H1 (cell line): ENCODE measurements at regions not wholly inside any gene's neighbourhood (a gene's known extent, or its start where the extent isn't known, plus 50 kb on each side); places are given as distances from the start of the nearest gene placed in this dataset.

ENCODE experiments used
- CTCF ChIA-PET: fragments of 300-600 bp; sonication (Branson Sonifier 250); formaldehyde crosslinking; loops from one replicate; lab custom pipeline; 2021; ENCODE audit not compliant: partially characterized antibody; lab: Charles Lee
- POLR2A ChIA-PET: fragments of 300-600 bp; sonication (Branson Sonifier 250); formaldehyde crosslinking; loops from one replicate; lab custom pipeline; 2021; ENCODE audit warnings: inconsistent platforms; ENCODE audit not compliant: partially characterized antibody; lab: Charles Lee
- DNase-seq, 2 experiments: peaks; one replicate each; pipeline versions ENCODE4 v3.0.0 to v3.0.0-alpha.2; 2010 to 2022; ENCODE audit warnings: low spot score in 2 of 2, low read depth in 1 of 2, mixed read lengths in 1 of 2
- FAIRE-seq: peaks from 2 replicates; lab custom pipeline; 2011; peaks lifted over from hg19 to GRCh38; lab: Jason Lieb, UNC
- H2AFZ ChIP-seq: 2 replicates; pipeline ENCODE4 v1.8.1; 2012; ENCODE audit warnings: low read length, inconsistent platforms
- H2AK5ac ChIP-seq: 2 replicates; pipeline ENCODE4 v1.6.1; 2013; ENCODE audit warnings: low read depth, low read length
- H2BK120ac ChIP-seq: replicated peaks from 2 replicates; pipeline ENCODE3; 2013; ENCODE audit warnings: low read depth, low read length, inconsistent platforms
- H2BK12ac ChIP-seq: 2 replicates; pipeline ENCODE4 v1.6.1; 2013; ENCODE audit warnings: low read depth, low read length
- H2BK15ac ChIP-seq: 2 replicates; pipeline ENCODE4 v1.6.1; 2013; ENCODE audit warnings: low read length
- H2BK20ac ChIP-seq: 2 replicates; pipeline ENCODE4 v1.6.1; 2013; ENCODE audit warnings: low read length
- H2BK5ac ChIP-seq: 2 replicates; pipeline ENCODE4 v1.6.1; 2013; ENCODE audit warnings: low read depth, low read length
- H3K14ac ChIP-seq: 2 replicates; pipeline ENCODE4 v1.6.1; 2013; ENCODE audit warnings: inconsistent platforms; ENCODE audit not compliant: insufficient read length
- H3K18ac ChIP-seq: 2 replicates; pipeline ENCODE4 v1.6.1; 2013; ENCODE audit warnings: low read length; ENCODE audit errors: extremely low read depth
- H3K23ac ChIP-seq: 2 replicates; pipeline ENCODE4 v1.6.1; 2013; ENCODE audit warnings: inconsistent platforms; ENCODE audit not compliant: insufficient read length
- H3K23me2 ChIP-seq: 2 replicates; pipeline ENCODE4 v1.6.1; 2013; ENCODE audit warnings: low read depth, low read length
- H3K27ac ChIP-seq: 2 replicates; pipeline ENCODE4 v1.6.1; 2011; ENCODE audit warnings: low read depth, low read length, inconsistent platforms
- H3K27me3 ChIP-seq, 4 experiments: replicated peaks in 1 of 4; 1 replicate in 1 of 4; 2 replicates in 3 of 4; pipeline versions ENCODE4 v1.6.1 to v1.8.1; 2011 to 2013; ENCODE audit warnings: low read length in 3 of 4, mild to moderate bottlenecking in 3 of 4, inconsistent platforms in 2 of 4, mixed read lengths in 2 of 4, moderate library complexity in 1 of 4; ENCODE audit not compliant: control insufficient read depth in 3 of 4, insufficient read depth in 3 of 4; ENCODE audit errors: extremely low read depth in 1 of 4
- H3K36me3 ChIP-seq, 4 experiments: 2 replicates each; pipeline versions ENCODE4 v1.6.1 to v1.8.1; 2011 to 2013; ENCODE audit warnings: mild to moderate bottlenecking in 4 of 4, low read length in 3 of 4, moderate library complexity in 2 of 4, control low read depth in 1 of 4, inconsistent platforms in 1 of 4; ENCODE audit not compliant: insufficient read depth in 4 of 4, control insufficient read depth in 2 of 4
- H3K4ac ChIP-seq: replicated peaks from 2 replicates; pipeline ENCODE3; 2013; ENCODE audit warnings: low read length, low read depth, mixed read lengths, inconsistent platforms; ENCODE audit not compliant: insufficient read length
- H3K4me1 ChIP-seq, 4 experiments: replicated peaks in 1 of 4; 1 replicate in 1 of 4; 2 replicates in 3 of 4; pipeline versions ENCODE4 v1.6.1 to v1.8.1; 2011 to 2013; ENCODE audit warnings: low read length in 3 of 4, inconsistent platforms in 2 of 4, mixed read lengths in 1 of 4; ENCODE audit not compliant: insufficient read depth in 4 of 4, control insufficient read depth in 3 of 4
- H3K4me2 ChIP-seq, 2 experiments: 2 replicates each; pipeline versions ENCODE4 v1.6.1 to v1.8.1; 2011 to 2013; ENCODE audit warnings: low read depth in 2 of 2, low read length in 2 of 2, control low read depth in 1 of 2, inconsistent platforms in 1 of 2, mild to moderate bottlenecking in 1 of 2; ENCODE audit not compliant: insufficient read depth in 1 of 2
- H3K4me3 ChIP-seq, 4 experiments: fragments of 200-600, 300-600 bp in 1 of 4; sonication (generic), shearing (Covaris generic), sonication (Bioruptor Twin) in 1 of 4; 2 replicates each; pipeline versions ENCODE4 v1.5.1 to v1.8.1; 2011 to 2016; ENCODE audit warnings: low read length in 4 of 4, low read depth in 3 of 4, control low read depth in 2 of 4, inconsistent platforms in 2 of 4, mild to moderate bottlenecking in 2 of 4, mixed read lengths in 1 of 4, moderate library complexity in 1 of 4; ENCODE audit not compliant: insufficient read depth in 2 of 4; ENCODE audit errors: extremely low read depth in 1 of 4
- H3K56ac ChIP-seq: replicated peaks from 2 replicates; pipeline ENCODE3; 2013; ENCODE audit warnings: low read depth, mild to moderate bottlenecking, mixed read lengths, low read length, inconsistent platforms; ENCODE audit not compliant: insufficient read length
- H3K79me1 ChIP-seq: 2 replicates; pipeline ENCODE4 v1.6.1; 2013; ENCODE audit warnings: low read depth, low read length, control low read depth
- H3K79me2 ChIP-seq, 2 experiments: 2 replicates each; pipeline versions ENCODE4 v1.6.1 to v1.8.1; 2012 to 2013; ENCODE audit warnings: low read length in 2 of 2, mild to moderate bottlenecking in 2 of 2, inconsistent platforms in 1 of 2; ENCODE audit not compliant: insufficient read depth in 2 of 2, control insufficient read depth in 1 of 2
- H3K9ac ChIP-seq, 4 experiments: replicated peaks in 1 of 4; 1 replicate in 1 of 4; 2 replicates in 3 of 4; pipeline versions ENCODE4 v1.6.1 to v1.8.1; 2011 to 2013; ENCODE audit warnings: low read depth in 3 of 4, low read length in 3 of 4, control low read depth in 2 of 4, mild to moderate bottlenecking in 2 of 4, moderate library complexity in 2 of 4, inconsistent platforms in 1 of 4; ENCODE audit errors: extremely low read depth in 1 of 4
- H3K9me3 ChIP-seq, 2 experiments: 2 replicates each; pipeline versions ENCODE4 v1.6.1 to v1.8.1; 2012 to 2013; ENCODE audit warnings: mild to moderate bottlenecking in 2 of 2, moderate library complexity in 2 of 2, control low read depth in 1 of 2, inconsistent platforms in 1 of 2, low read depth in 1 of 2, low read length in 1 of 2, mixed read lengths in 1 of 2; ENCODE audit not compliant: insufficient read depth in 2 of 2
- H4K20me1 ChIP-seq, 2 experiments: replicated peaks in 1 of 2; 2 replicates each; pipeline versions ENCODE3 to v1.8.1; 2011 to 2013; ENCODE audit warnings: inconsistent platforms in 2 of 2, low read length in 2 of 2, mild to moderate bottlenecking in 1 of 2; ENCODE audit not compliant: insufficient read depth in 2 of 2, control insufficient read depth in 1 of 2
- H4K5ac ChIP-seq: 2 replicates; pipeline ENCODE4 v1.6.1; 2013; ENCODE audit warnings: low read length, low read depth, mixed read lengths, inconsistent platforms; ENCODE audit not compliant: insufficient read length
- H4K8ac ChIP-seq: 2 replicates; pipeline ENCODE4 v1.8.0; 2013; ENCODE audit warnings: mild to moderate bottlenecking, moderate library complexity, low read length, inconsistent platforms; ENCODE audit not compliant: insufficient read depth; ENCODE audit errors: extremely low read depth
- H4K91ac ChIP-seq: replicated peaks from 2 replicates; pipeline ENCODE3; 2013; ENCODE audit warnings: low read length, mixed read lengths, inconsistent platforms; ENCODE audit not compliant: insufficient read length
- BRCA1 ChIP-seq: IDR thresholded peaks from 2 replicates; pipeline ENCODE4 v1.6.1; 2012; ENCODE audit warnings: low read depth, low read length, improper control_type of control experiment
- CEBPB ChIP-seq: IDR thresholded peaks from 2 replicates; pipeline ENCODE4 v1.6.1; 2012; ENCODE audit warnings: low read depth, low read length
- EGR1 ChIP-seq: IDR thresholded peaks from 2 replicates; pipeline ENCODE4 v1.6.1; 2011; ENCODE audit warnings: low read depth, low read length, borderline replicate concordance
- FOSL1 ChIP-seq: IDR thresholded peaks from 2 replicates; pipeline ENCODE4 v1.6.1; 2011; ENCODE audit warnings: mild to moderate bottlenecking, low read depth, low read length, moderate library complexity; ENCODE audit not compliant: insufficient read depth
- HDAC2 ChIP-seq, 2 experiments: fragments of 300-600 bp in 1 of 2; sonication (generic) in 1 of 2; IDR thresholded peaks; 2 replicates each; pipeline ENCODE4 v1.6.1; 2011 to 2012; ENCODE audit warnings: low read depth in 2 of 2, low read length in 2 of 2, mild to moderate bottlenecking in 2 of 2, moderate library complexity in 2 of 2, borderline replicate concordance in 1 of 2, inconsistent platforms in 1 of 2
- JUN ChIP-seq: IDR thresholded peaks from 2 replicates; pipeline ENCODE4 v1.6.1; 2011; ENCODE audit warnings: low read depth, mild to moderate bottlenecking, improper control_type of control experiment, low read length
- NRF1 ChIP-seq: IDR thresholded peaks from 2 replicates; pipeline ENCODE4 v1.6.1; 2011; ENCODE audit warnings: mild to moderate bottlenecking, low read depth, low read length, improper control_type of control experiment
- SIN3A ChIP-seq, 2 experiments: IDR thresholded peaks in 1 of 2; conservative IDR thresholded peaks in 1 of 2; 2 replicates each; pipeline ENCODE4 v1.6.1; 2011 to 2012; ENCODE audit warnings: low read length in 2 of 2, improper control_type of control experiment in 1 of 2, low read depth in 1 of 2, mild to moderate bottlenecking in 1 of 2
- SIX5 ChIP-seq: IDR thresholded peaks from 2 replicates; pipeline ENCODE4 v1.6.1; 2011; ENCODE audit warnings: mild to moderate bottlenecking, low read depth, low read length
- TCF12 ChIP-seq: IDR thresholded peaks from 2 replicates; pipeline ENCODE4 v1.6.1; 2011; ENCODE audit warnings: low read depth, mild to moderate bottlenecking, low read length
- whole genome bisulfite sequencing, 2 experiments: shearing (Covaris generic) in 1 of 2; methylation state at CpG; one replicate each; pipeline versions ENCODE4 v1.1.6 to v1.1.7; 2013 to 2015; ENCODE audit warnings: low lambda C conversion rate in 2 of 2, mixed read lengths in 2 of 2, inconsistent platforms in 1 of 2, low coverage in 1 of 2, missing lambda C conversion rate in 1 of 2; ENCODE audit not compliant: insufficient replicate concordance in 2 of 2, insufficient coverage in 1 of 2, insufficient read length in 1 of 2; ENCODE audit errors: extremely low coverage in 1 of 2, missing lambda C conversion rate in 1 of 2; 5-methylcytosine and 5-hydroxymethylcytosine counted together
- TF ChIP-seq, protein P1 (sequence below), 3 experiments: IDR thresholded peaks; 1 replicate in 2 of 3; 2 replicates in 1 of 3; pipeline versions ENCODE4 v1.5.1 to v1.6.1; 2011; ENCODE audit warnings: low read length in 3 of 3, mild to moderate bottlenecking in 3 of 3, inconsistent platforms in 2 of 3, low read depth in 1 of 3, moderate library complexity in 1 of 3; ENCODE audit not compliant: insufficient read depth in 1 of 3; ENCODE audit errors: control extremely low read depth in 1 of 3
- TF ChIP-seq, protein P2 (sequence below): IDR thresholded peaks from 2 replicates; pipeline ENCODE4 v1.6.1; 2012; ENCODE audit warnings: inconsistent platforms

DNA sequence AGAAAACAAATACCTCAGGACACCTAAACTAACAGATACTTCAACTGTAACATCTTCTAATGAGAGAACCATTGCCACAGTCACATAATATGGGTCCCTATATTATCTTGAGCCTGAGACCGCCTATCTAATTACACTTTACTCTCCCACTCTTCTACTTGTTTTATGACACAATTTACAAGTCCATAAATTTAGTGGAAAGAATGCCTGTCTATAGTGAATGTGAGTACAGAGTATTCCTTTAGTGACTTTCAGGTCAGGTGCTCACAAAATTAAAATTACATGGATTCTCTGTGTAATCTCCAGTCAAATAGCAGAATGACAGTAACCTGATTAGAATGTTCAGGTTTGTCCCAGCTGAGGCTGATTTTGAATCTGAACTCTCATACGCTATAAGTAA, 624.1 kb downstream of the PKHD1 start:
- no peak overlapping the region for H2BK15ac ChIP-seq
- 93% methylated on average over 2 of the region's 2 CpGs; no CpG with 5 or more reads in 1 of the 2 experiments for WGBS, 2 experiments
- H3K79me2 ChIP-seq = no peaks in the 10 kb centered on the region
- no peak overlapping the region for H4K8ac ChIP-seq
- H3K18ac ChIP-seq = no peak overlapping the region
- no peaks in the 10 kb centered on the region for H3K36me3 ChIP-seq
- no peaks in the 10 kb centered on the region for H3K23me2 ChIP-seq
- no peak overlapping the region for H2BK20ac ChIP-seq
- no peaks in the 10 kb centered on the region; a peak in 1 of 7 replicates for H3K4me1 ChIP-seq
- no peak overlapping the region for H3K4ac ChIP-seq
- CTCF ChIA-PET = no interaction called here
- H3K27me3 ChIP-seq = no peaks in the 10 kb centered on the region
- no peak overlapping the region for H4K5ac ChIP-seq
- no peak overlapping the region for H2AK5ac ChIP-seq
- H2AFZ ChIP-seq = no peak overlapping the region
- no peak overlapping the region for H3K56ac ChIP-seq
- no peaks in the 10 kb centered on the region for H3K9me3 ChIP-seq
- H3K27ac ChIP-seq = no peak overlapping the region
- no peak overlapping the region for H3K9ac ChIP-seq
- peaks cover 0 to 2% of the 10 kb centered on the region in 2 experiments for H4K20me1 ChIP-seq
- no peak overlapping the region for H2BK120ac ChIP-seq
- H2BK5ac ChIP-seq = no peak overlapping the region
- H3K4me3 ChIP-seq = no peak overlapping the region
- H3K23ac ChIP-seq = no peak overlapping the region
- no peak overlapping the region for H4K91ac ChIP-seq
- no peak for DNase-seq
- POLR2A ChIA-PET = no interaction called here
- H2BK12ac ChIP-seq = no peak overlapping the region
- no peak for FAIRE-seq
- H3K4me2 ChIP-seq = no peak overlapping the region
- no peak overlapping the region for H3K14ac ChIP-seq
- H3K79me1 ChIP-seq = no peaks in the 10 kb centered on the region
- TF ChIP-seq, protein P1, sequence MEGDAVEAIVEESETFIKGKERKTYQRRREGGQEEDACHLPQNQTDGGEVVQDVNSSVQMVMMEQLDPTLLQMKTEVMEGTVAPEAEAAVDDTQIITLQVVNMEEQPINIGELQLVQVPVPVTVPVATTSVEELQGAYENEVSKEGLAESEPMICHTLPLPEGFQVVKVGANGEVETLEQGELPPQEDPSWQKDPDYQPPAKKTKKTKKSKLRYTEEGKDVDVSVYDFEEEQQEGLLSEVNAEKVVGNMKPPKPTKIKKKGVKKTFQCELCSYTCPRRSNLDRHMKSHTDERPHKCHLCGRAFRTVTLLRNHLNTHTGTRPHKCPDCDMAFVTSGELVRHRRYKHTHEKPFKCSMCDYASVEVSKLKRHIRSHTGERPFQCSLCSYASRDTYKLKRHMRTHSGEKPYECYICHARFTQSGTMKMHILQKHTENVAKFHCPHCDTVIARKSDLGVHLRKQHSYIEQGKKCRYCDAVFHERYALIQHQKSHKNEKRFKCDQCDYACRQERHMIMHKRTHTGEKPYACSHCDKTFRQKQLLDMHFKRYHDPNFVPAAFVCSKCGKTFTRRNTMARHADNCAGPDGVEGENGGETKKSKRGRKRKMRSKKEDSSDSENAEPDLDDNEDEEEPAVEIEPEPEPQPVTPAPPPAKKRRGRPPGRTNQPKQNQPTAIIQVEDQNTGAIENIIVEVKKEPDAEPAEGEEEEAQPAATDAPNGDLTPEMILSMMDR (IDR thresholded peaks at IDR 0.05; ENCODE audit: control extremely low read depth in 1 of 3, insufficient read depth in 1 of 3, low read depth in 1 of 3, low read length in 3 of 3) = no peak
- TF ChIP-seq FOSL1 (no peak), CEBPB (no peak), SIN3A (conservative IDR thresholded peaks at IDR 0.05 in 1 of 2, IDR thresholded peaks at IDR 0.05 in 1 of 2; ENCODE audit: low read depth in 1 of 2, low read length in 2 of 2) (no peak), JUN (no peak), BRCA1 (no peak), HDAC2 (IDR thresholded peaks at IDR 0.05; ENCODE audit: borderline replicate concordance in 1 of 2, low read depth in 2 of 2, low read length in 2 of 2) (no peak), TCF12 (no peak), NRF1 (no peak), SIX5 (no peak), EGR1 (no peak)
- TF ChIP-seq, protein P2, sequence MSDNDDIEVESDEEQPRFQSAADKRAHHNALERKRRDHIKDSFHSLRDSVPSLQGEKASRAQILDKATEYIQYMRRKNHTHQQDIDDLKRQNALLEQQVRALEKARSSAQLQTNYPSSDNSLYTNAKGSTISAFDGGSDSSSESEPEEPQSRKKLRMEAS = no peak
